GM21576 (cell line): ENCODE measurements at regions not wholly inside any gene's neighbourhood (a gene's known extent, or its start where the extent isn't known, plus 50 kb on each side); places are given as distances from the start of the nearest gene placed in this dataset.

Source experiments
- ATAC-seq: cut with Tn5 transposase; IDR thresholded peaks from one replicate; pipeline ENCODE4 v1.9.1; 2021; ENCODE audit warnings: mild to moderate bottlenecking, moderate library complexity; ENCODE audit not compliant: unreplicated experiment

GRCh38 chr22:46053563-46054090 is 76.7 kb upstream of the WNT7B start:
- ATAC-seq: no peak

- ATAC-seq: no peak
Observed at GRCh38 chr22:46054091-46055073, 77.4 kb upstream of the WNT7B start.

- ATAC-seq: no peak
Observed at GRCh38 chr22:46055181-46055875, 78.4 kb upstream of the WNT7B start.

- ATAC-seq: no peak
Observed at GRCh38 chr22:46055911-46056545, 79.1 kb upstream of the WNT7B start.

- no peak for ATAC-seq
Observed at GRCh38 chr22:46056546-46057245, 79.7 kb upstream of the WNT7B start.

GRCh38 chr22:46057246-46058090 is 80.5 kb upstream of the WNT7B start:
- peak; percentile 13 for ATAC-seq

- peak; percentile 67 for ATAC-seq
Observed at GRCh38 chr22:46058091-46058420, 81.1 kb upstream of the WNT7B start.

GRCh38 chr22:46058591-46059519 is 81.9 kb upstream of the WNT7B start:
- no peak for ATAC-seq

GRCh38 chr22:46060292-46061123 is 83.5 kb upstream of the WNT7B start:
- ATAC-seq: no peak

- no peak for ATAC-seq
Observed at GRCh38 chr22:46061124-46061500, 84.2 kb upstream of the WNT7B start.

GRCh38 chr22:46061501-46062231 is 84.7 kb upstream of the WNT7B start:
- ATAC-seq: no peak

- no peak for ATAC-seq
Observed at GRCh38 chr22:46062232-46062615, 85.3 kb upstream of the WNT7B start.

GRCh38 chr22:46062971-46063631 is 86.1 kb upstream of the WNT7B start:
- ATAC-seq: no peak

- no peak for ATAC-seq
Observed at GRCh38 chr22:46063846-46064227, 86.5 kb upstream of the PPARA start.

- no peak for ATAC-seq
Observed at GRCh38 chr22:46064228-46064965, 85.9 kb upstream of the PPARA start.
